ENCODE measurements at regions not wholly inside any gene's neighbourhood (a gene's known extent, or its start where the extent isn't known, plus 50 kb on each side); places are given as distances from the start of the nearest gene placed in this dataset.
A peak's percentile ranks its signal among the peaks of the same experiment; 100 is the strongest.

- Mint-ChIP-seq H3K4me1 (peaks cover 0 to 15% of the 10 kb centered on the region in 2 experiments; a peak in 2 of 4 replicates), H3K9me3 (no peaks in the 10 kb centered on the region; a peak in 2 of 5 replicates), H3K27me3 (ENCODE audit: low read depth) (no peaks in the 10 kb centered on the region), H3K4me3 (no peak overlapping the region), H3K36me3 (ENCODE audit: insufficient read depth in 1 of 3, low read depth in 3 of 3) (no peaks in the 10 kb centered on the region), H3K27ac (no peak overlapping the region)
- H3K27me3 ChIP-seq (ENCODE audit: insufficient read depth, low read length), result no peaks in the 10 kb centered on the region
- no peak overlapping the region for H4K8ac ChIP-seq (replicated peaks; ENCODE audit: insufficient read length, low read depth, low read length)
- H4K5ac ChIP-seq (ENCODE audit: insufficient read length, low read depth, low read length), result no peak overlapping the region
- H3K23ac ChIP-seq (ENCODE audit: insufficient read length, low read depth, low read length), result no peak overlapping the region
- H4K20me1 ChIP-seq (ENCODE audit: control insufficient read depth, insufficient read depth, insufficient read length), result no peaks in the 10 kb centered on the region
- H2BK15ac ChIP-seq (ENCODE audit: low read depth, low read length), result no peak overlapping the region
- H2BK12ac ChIP-seq (ENCODE audit: insufficient read length, low read depth, low read length), result no peak overlapping the region
- no peak overlapping the region for H2BK20ac ChIP-seq (ENCODE audit: low read depth, low read length, poor library complexity, severe bottlenecking)
- no peak overlapping the region for H3K9ac ChIP-seq (ENCODE audit: extremely low read depth, insufficient read length, low read length)
- no peak overlapping the region for H2AK5ac ChIP-seq (ENCODE audit: insufficient read length, low read length)
- no peaks in the 10 kb centered on the region for H3K79me2 ChIP-seq (ENCODE audit: insufficient read depth, low read length)
- no peak overlapping the region for H3T11ph ChIP-seq (ENCODE audit: low read length)
- H2BK120ac ChIP-seq (ENCODE audit: low read depth, low read length, poor library complexity, severe bottlenecking), result no peak overlapping the region
- no peak overlapping the region for H3K4me2 ChIP-seq (ENCODE audit: insufficient read depth, insufficient read length, low read length)
- no peak overlapping the region for H2BK5ac ChIP-seq (ENCODE audit: insufficient read length, low read length)
- no peak overlapping the region for H3K56ac ChIP-seq (ENCODE audit: insufficient read length, low read depth, low read length)
- no CpG with 5 or more reads among the region's 8 CpGs for WGBS (ENCODE audit: extremely low coverage, insufficient read length, low lambda C conversion rate)
- no peaks in the 10 kb centered on the region for H3K23me2 ChIP-seq (ENCODE audit: insufficient read length, low read depth, low read length, poor library complexity, severe bottlenecking)
- H3K4ac ChIP-seq (ENCODE audit: low read depth, low read length), result no peak overlapping the region
- no peak overlapping the region for H2AFZ ChIP-seq (ENCODE audit: low read length)
- DNase-seq, result peak; percentile 46
- H3K79me1 ChIP-seq (ENCODE audit: insufficient read depth, low read depth, low read length, poor library complexity, severe bottlenecking), result no peaks in the 10 kb centered on the region
- no peak overlapping the region for H3K14ac ChIP-seq (ENCODE audit: insufficient read depth, low read length)
- H3K18ac ChIP-seq (ENCODE audit: insufficient read length, low read depth, low read length), result no peak overlapping the region
- TF ChIP-seq CTCF (conservative IDR thresholded peaks at IDR 0.05), result peak; percentile 70
- no peaks in the 10 kb centered on the region for H3K9me3 ChIP-seq (ENCODE audit: control insufficient read depth, low read depth, low read length)
- no peak overlapping the region for H4K91ac ChIP-seq (ENCODE audit: insufficient read length, low read depth, low read length)
- H3K27ac ChIP-seq (ENCODE audit: insufficient read length, low read depth, low read length), result no peak overlapping the region
- H3K4me1 ChIP-seq (ENCODE audit: insufficient read depth, low read length), result no peaks in the 10 kb centered on the region
These were observed 66.2 kb upstream of the ARID5B start for GRCh38 chr10:61835069-61835945.
